Activated T-helper 17 cell treated with anti-CD3 and anti-CD28 coated beads, Interleukin-2, amount 50 U/mL, for 72 hours (primary cell): ENCODE measurements at regions not wholly inside any gene's neighbourhood (a gene's known extent, or its start where the extent isn't known, plus 50 kb on each side); places are given as distances from the start of the nearest gene placed in this dataset.

Experiments used
- ATAC-seq: fragments of 150-1000 bp; cut with Tn5 transposase; replicated peaks from 2 replicates; pipeline ENCODE4 v1.10.0; 2021; ENCODE audit warnings: mild to moderate bottlenecking, moderate library complexity
- H3K27ac Mint-ChIP-seq: one replicate; pipeline ENCODE4 v1.8.0; 2022; ENCODE audit warnings: mixed read lengths
- H3K27me3 Mint-ChIP-seq: one replicate; pipeline ENCODE4 v1.8.0; 2022; ENCODE audit warnings: mixed read lengths
- H3K36me3 Mint-ChIP-seq: one replicate; pipeline ENCODE4 v1.8.0; 2022; ENCODE audit warnings: low read depth, mild to moderate bottlenecking, mixed read lengths
- H3K4me1 Mint-ChIP-seq: one replicate; pipeline ENCODE4 v1.8.0; 2022; ENCODE audit warnings: mixed read lengths
- H3K4me3 Mint-ChIP-seq: one replicate; pipeline ENCODE4 v1.8.0; 2022; ENCODE audit warnings: mild to moderate bottlenecking, mixed read lengths
- H3K9me3 Mint-ChIP-seq: one replicate; pipeline ENCODE4 v1.8.0; 2022; ENCODE audit warnings: mixed read lengths

DNA sequence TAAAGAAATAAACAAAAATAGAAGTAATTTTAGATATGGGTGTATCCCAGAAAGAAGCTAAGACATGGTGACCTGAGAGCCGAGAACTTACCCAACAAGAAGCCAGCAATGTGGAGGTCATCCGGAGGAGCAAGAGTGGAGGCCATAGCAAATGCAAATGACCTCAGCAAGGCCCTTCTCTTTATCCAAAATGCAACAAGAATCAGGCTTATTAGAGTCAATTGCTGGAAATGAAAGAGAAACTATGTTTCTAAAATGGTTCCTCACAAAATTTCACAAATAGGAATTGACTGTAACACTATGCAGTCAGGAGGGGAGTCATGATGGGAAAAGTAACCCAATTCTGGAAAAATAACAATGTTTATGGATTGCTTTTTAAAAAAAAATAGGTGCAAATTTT lies 90.4 kb downstream of the TNFAIP3 start:
- no peaks in the 10 kb centered on the region for H3K36me3 Mint-ChIP-seq
- H3K27me3 Mint-ChIP-seq, result no peaks in the 10 kb centered on the region
- no peak for ATAC-seq
- H3K4me1 Mint-ChIP-seq, result peaks cover 4% of the 10 kb centered on the region
- no peak overlapping the region for H3K4me3 Mint-ChIP-seq
- no peaks in the 10 kb centered on the region for H3K9me3 Mint-ChIP-seq
- no peak overlapping the region for H3K27ac Mint-ChIP-seq

DNA sequence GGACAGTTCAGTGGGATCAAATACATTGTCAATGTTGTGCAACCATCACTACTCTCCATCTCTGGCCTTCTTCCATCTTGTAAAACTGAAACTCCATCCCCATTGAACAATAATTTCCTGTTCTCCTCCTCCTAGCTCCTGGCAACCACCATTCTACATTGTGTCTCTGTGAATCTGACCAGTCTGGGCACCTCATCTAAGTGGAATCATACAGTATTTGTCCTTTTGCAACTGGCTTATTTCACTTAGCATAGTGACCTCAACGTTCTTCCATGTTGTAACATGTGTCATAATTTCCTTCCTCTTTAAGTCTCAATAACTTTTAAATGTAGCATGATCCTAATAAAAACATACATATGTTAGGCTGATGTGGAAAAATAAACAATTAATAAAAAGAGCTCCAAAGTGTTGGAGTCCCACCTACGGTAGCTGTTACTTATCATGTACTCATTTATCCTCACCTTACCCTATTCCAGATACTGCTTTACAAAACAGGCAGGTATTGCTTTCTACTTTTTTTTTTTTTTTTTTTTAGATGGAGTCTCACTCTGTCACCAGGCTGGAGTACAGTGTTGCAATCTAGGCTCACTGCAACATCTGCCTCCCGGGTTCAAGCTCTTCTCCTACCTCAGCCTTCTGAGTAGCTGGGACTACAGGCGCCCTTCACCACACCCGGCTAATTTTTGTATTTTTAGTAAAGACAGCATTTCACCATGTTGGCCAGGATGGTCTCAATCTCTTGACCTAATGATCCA lies 91.9 kb downstream of the TNFAIP3 start:
- H3K27ac Mint-ChIP-seq, result no peak overlapping the region
- no peaks in the 10 kb centered on the region for H3K27me3 Mint-ChIP-seq
- no peaks in the 10 kb centered on the region for H3K36me3 Mint-ChIP-seq
- H3K4me1 Mint-ChIP-seq, result peaks cover 4% of the 10 kb centered on the region
- H3K4me3 Mint-ChIP-seq, result no peak overlapping the region
- no peak for ATAC-seq
- H3K9me3 Mint-ChIP-seq, result no peaks in the 10 kb centered on the region

DNA sequence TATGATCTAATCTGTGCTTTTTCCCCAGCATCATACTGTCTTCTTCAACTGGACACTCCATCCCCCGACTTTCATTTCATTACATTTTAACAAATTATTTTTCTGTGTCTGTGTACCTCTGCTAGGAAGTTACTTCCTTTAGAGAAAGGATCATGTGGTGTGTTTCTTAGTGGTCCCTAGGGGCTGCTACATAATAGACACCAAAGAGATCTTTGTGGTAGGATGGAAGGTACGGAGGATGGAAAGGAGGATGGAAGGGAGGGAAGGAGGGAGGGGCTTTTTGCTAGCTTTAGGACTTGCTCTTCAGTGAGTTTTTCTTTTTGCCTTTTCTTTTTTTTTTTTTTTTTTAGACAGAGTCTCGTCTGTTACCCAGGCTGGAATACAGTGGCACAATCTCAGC lies 95.7 kb downstream of the TNFAIP3 start:
- no peak for ATAC-seq
- Mint-ChIP-seq H3K9me3 (no peaks in the 10 kb centered on the region), H3K4me1 (peaks cover 5% of the 10 kb centered on the region), H3K27me3 (no peaks in the 10 kb centered on the region), H3K36me3 (no peaks in the 10 kb centered on the region), H3K27ac (no peak overlapping the region), H3K4me3 (no peak overlapping the region)

DNA sequence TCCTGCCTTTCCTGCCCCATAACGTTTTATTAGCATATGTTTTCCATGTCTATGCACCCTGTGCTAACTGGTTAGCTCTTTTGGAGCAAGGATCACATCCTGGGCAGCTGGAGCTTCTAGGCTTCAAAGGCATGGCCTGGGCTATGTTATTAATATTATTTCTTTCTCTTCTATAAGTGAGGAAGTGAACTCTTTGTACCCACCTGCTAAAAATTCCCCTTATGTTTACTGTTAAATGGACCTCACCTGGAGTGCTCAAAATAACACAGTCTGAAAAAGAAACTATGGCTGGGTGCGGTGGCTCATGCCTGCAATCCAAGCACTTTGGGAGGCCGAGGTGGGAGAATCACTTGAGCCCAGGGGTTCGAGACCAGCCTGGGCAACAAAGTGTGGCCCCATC lies 97.8 kb downstream of the TNFAIP3 start:
- Mint-ChIP-seq H3K36me3 (no peaks in the 10 kb centered on the region), H3K4me3 (no peak overlapping the region), H3K9me3 (no peaks in the 10 kb centered on the region), H3K27ac (no peak overlapping the region), H3K27me3 (no peaks in the 10 kb centered on the region), H3K4me1 (peaks cover 21% of the 10 kb centered on the region)
- no peak for ATAC-seq

DNA sequence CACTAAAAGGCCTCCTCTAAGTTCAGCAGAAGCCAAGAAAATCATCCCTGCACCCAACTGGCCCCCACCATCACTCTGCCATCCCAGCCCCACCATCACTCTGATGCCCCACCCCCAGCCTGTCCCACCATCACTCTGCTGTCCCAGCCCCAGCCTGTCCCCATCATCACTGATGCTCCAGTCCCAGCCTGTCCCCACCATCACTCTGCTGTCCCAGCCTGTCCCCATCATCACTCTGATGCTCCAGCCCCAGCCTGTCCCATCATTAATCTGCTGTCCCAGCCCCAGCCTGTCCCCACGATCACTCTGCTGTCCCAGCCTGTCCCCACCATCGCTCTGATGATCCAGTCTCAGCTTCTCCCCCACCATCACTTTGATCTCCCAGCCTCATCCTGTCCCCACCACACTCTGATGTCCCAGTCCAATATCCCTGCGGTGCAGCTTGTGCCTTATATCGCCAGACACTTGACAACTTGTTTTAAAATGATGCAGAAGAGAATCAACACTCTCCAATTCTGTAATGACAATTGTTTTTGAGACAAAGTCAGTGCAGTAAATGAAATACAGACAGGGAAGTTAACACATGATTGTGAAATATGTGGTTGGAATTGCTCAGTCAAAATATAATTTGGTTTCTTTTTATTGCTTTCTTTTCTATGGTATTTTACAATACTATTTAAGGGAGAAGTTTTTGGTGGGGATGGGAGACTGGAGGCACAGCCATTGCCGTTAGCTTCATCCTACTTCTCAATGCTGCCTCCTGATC lies 100.8 kb downstream of the TNFAIP3 start:
- H3K27ac Mint-ChIP-seq, result peak overlapping the region; percentile 92
- no peaks in the 10 kb centered on the region for H3K27me3 Mint-ChIP-seq
- H3K9me3 Mint-ChIP-seq, result no peaks in the 10 kb centered on the region
- H3K4me1 Mint-ChIP-seq, result peaks cover 37% of the 10 kb centered on the region
- no peaks in the 10 kb centered on the region for H3K36me3 Mint-ChIP-seq
- ATAC-seq, result no peak
- peak overlapping the region; percentile 79 for H3K4me3 Mint-ChIP-seq

DNA sequence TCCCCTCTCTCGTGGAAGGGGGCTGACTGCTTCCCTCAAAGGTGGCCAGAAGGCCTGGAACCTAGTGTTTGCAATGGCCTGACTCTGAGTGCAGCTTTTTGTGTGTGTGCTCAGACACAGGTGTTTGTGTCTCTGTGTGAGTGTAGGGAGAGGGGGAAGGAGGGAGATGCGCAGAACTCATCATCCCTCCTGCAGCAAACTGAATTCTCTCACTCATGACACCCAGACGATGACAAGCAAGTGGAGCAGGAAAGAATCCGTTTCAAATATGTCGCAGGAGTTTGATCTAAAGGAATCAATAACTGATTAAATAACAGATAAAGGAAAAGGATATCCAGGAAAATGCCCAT lies 101.4 kb downstream of the TNFAIP3 start:
- no peaks in the 10 kb centered on the region for H3K27me3 Mint-ChIP-seq
- H3K27ac Mint-ChIP-seq, result peak overlapping the region; percentile 92
- H3K4me3 Mint-ChIP-seq, result peak overlapping the region; percentile 79
- no peak for ATAC-seq
- H3K36me3 Mint-ChIP-seq, result no peaks in the 10 kb centered on the region
- H3K4me1 Mint-ChIP-seq, result peaks cover 37% of the 10 kb centered on the region
- H3K9me3 Mint-ChIP-seq, result no peaks in the 10 kb centered on the region

DNA sequence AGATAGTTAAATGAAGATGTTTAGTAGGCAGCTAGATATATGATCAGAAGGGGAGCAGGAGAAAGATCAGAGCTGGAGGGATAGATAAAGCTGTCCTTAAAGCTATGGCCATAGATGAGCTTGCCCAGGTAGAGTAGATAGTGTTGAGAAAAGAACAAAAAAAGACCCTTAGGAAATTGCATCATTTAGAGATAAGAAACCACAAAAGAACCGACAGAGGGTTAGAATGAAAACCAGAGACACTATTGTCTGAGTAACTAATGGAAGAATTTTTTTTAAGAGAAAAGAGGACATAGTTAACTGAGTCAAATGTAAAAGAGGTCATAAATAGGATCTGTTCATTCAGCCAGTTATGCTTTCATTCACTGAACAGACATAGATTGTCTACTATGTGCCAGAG lies 101.8 kb downstream of the TNFAIP3 start:
- Mint-ChIP-seq H3K9me3 (no peaks in the 10 kb centered on the region), H3K4me1 (peaks cover 37% of the 10 kb centered on the region), H3K4me3 (peak overlapping the region; percentile 79), H3K27ac (peak overlapping the region; percentile 92), H3K36me3 (no peaks in the 10 kb centered on the region), H3K27me3 (no peaks in the 10 kb centered on the region)
- ATAC-seq, result peak; percentile 67

DNA sequence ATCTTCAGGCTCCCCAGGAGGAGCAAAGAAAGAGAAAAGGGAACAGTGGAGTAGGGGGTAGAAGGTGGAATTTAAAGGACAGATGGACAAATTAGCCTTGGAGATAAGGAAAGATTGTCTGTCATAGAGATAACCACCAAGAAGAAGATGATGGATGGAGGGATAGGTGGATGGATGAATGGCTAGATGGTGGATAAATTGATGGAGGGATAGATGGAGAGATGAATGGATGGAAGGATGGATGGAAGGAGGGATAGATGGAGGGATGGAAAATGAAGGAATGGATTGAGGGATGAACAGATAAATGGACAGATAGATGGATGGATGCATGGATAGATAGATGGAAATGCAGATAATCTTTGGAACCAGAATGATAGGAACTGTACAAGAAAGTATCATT lies 102.8 kb downstream of the TNFAIP3 start:
- Mint-ChIP-seq H3K27ac (peak overlapping the region; percentile 92), H3K27me3 (no peaks in the 10 kb centered on the region), H3K4me1 (peaks cover 43% of the 10 kb centered on the region), H3K4me3 (peak overlapping the region; percentile 79), H3K9me3 (no peaks in the 10 kb centered on the region), H3K36me3 (no peaks in the 10 kb centered on the region)
- no peak for ATAC-seq

DNA sequence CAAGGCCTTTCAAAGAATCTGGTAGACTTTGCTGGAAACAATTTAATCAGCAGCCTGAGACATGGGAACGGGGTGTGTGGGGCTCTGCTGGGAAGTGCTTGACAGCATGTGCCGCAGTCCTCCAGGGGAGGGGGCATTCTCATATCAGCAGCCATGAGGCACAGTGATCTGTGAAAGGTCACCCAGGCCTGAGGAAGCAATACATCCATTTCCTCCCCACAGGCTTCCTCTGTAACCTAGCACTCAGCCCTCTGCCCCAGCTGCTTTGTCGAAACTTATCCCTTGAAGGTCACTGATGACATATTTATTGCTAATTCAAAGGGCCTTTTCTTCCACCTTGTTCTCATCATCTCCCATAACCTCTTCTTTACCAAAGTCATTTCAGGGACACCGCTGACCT lies 103.3 kb downstream of the TNFAIP3 start:
- H3K27ac Mint-ChIP-seq, result peak overlapping the region; percentile 92
- no peaks in the 10 kb centered on the region for H3K36me3 Mint-ChIP-seq
- peak; percentile 78 for ATAC-seq
- no peaks in the 10 kb centered on the region for H3K27me3 Mint-ChIP-seq
- H3K4me3 Mint-ChIP-seq, result peak overlapping the region; percentile 79
- H3K4me1 Mint-ChIP-seq, result peaks cover 45% of the 10 kb centered on the region
- H3K9me3 Mint-ChIP-seq, result no peaks in the 10 kb centered on the region

DNA sequence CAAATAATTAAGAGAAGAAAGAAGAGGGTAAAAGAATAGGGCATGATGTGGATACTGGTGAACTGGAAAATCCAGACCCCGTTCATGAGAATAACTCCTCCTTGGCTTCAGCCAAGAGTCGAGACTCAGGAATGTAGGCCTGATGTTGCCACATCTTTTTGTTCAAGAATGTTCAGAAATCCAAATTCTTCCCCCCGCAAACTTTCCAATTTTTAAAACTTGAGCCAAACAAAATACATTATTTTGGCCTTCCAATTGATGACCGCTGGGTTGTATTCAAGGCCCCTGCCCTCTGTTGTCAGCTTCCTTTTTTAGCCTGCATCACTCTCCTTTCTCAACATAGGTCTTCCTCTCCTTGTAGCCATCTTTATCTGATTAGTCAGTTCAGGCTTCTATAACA lies 106.1 kb downstream of the TNFAIP3 start:
- Mint-ChIP-seq H3K36me3 (no peaks in the 10 kb centered on the region), H3K27me3 (no peaks in the 10 kb centered on the region), H3K4me1 (peaks cover 58% of the 10 kb centered on the region), H3K27ac (no peak overlapping the region), H3K4me3 (peak overlapping the region; percentile 82), H3K9me3 (no peaks in the 10 kb centered on the region)
- no peak for ATAC-seq

DNA sequence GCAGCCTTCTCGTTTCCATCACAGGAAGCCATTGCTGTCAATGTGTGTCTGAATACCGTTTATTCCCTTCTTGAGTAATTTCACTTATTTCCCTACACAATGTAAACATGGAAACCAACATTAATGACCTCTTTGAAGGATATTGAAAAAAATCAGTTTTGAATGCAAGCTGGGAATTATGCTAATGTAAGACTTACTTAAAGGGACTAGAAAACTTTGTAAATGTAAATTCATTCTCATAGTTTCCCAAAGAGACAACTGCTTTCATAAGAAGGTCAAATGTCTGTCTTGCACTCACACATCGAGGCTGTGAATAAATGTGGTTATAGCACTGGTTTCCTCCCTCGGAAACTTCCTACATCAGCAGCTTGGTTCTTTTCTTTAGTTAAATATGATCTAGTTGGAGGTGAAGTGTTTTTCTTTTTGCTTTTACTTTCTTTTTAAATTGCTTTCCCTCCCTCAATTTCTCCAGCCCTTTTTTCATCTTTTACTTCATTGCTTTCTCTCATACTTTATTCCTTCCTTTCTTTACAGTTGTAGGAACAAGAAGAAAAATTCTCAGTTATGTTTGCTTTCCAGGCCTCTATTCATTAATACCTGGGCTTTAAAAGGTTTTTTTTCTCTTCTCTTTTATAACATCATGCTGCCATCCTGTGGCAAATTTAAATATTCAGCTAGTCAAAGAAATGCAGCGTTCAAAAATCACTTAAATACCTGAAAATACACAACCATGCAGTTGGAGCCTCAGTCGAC lies 108.3 kb downstream of the TNFAIP3 start:
- Mint-ChIP-seq H3K9me3 (no peaks in the 10 kb centered on the region), H3K4me1 (peaks cover 43% of the 10 kb centered on the region), H3K4me3 (peak overlapping the region; percentile 82), H3K27me3 (no peaks in the 10 kb centered on the region), H3K36me3 (no peaks in the 10 kb centered on the region), H3K27ac (peak overlapping the region; percentile 82)
- ATAC-seq, result peak; percentile 57

DNA sequence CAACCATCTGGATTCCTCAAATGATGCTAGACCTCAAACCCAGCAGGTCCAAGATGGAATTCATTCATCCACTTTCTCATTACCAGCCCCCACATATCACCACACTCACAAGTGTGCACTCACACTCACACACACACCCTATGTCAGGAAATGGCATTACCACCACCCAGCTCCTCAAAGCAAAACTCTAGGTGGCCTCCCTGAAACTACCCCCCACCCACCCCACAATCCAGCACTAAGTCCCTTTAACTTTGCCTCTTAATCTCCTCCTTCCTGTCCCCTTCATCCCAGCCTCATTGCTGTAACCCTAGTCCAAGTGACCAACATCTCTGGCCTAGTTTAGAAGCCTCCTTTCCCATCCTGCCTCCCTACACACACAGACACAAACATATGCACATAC lies 109.4 kb downstream of the TNFAIP3 start:
- Mint-ChIP-seq H3K4me3 (peak overlapping the region; percentile 82), H3K4me1 (peaks cover 32% of the 10 kb centered on the region), H3K27me3 (no peaks in the 10 kb centered on the region), H3K9me3 (no peaks in the 10 kb centered on the region), H3K27ac (peak overlapping the region; percentile 82), H3K36me3 (no peaks in the 10 kb centered on the region)
- no peak for ATAC-seq

DNA sequence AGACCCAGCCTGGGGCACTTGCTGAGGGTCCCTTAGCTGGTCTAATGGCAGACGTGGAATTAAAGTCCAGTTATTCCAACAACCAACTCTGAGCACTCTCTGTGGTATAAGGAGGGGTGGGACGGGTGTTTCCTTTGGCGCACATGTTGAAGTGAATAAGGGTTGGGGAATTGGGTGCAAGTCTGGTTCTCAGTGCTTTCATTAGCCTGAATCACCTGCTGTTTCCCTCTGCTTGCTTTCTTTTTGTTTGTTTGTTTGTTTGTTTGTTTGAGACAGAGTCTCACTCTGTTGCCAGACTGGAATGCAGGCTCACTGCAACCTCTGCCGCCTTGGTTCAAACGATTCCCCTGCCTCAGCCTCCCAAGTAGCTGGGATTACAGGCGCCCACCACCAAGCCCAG lies 110.1 kb downstream of the TNFAIP3 start:
- no peak for ATAC-seq
- Mint-ChIP-seq H3K4me1 (peaks cover 35% of the 10 kb centered on the region), H3K27me3 (no peaks in the 10 kb centered on the region), H3K4me3 (peak overlapping the region; percentile 82), H3K9me3 (no peaks in the 10 kb centered on the region), H3K36me3 (no peaks in the 10 kb centered on the region), H3K27ac (peak overlapping the region; percentile 82)

DNA sequence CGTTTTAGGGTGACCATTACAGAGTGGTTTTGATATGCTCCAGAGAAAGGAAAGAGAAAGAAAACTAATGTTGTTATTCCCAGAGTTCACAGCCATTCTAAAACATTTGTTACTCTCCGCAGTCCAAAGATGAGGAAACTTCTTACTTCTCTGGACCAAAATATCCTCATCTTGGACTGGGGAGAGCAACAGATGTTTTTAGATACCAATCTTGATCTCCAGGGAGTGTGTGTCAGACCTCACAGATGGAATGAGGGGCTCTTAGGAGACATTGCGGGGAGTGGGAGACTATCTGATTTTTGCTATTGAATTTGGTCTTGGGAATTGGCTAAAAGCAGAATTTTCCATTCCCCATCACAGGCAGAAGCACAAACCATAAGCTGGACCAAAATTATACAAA lies 110.8 kb downstream of the TNFAIP3 start:
- Mint-ChIP-seq H3K4me3 (peak overlapping the region; percentile 7), H3K9me3 (no peaks in the 10 kb centered on the region), H3K4me1 (peaks cover 41% of the 10 kb centered on the region), H3K27me3 (no peaks in the 10 kb centered on the region), H3K36me3 (no peaks in the 10 kb centered on the region), H3K27ac (peak overlapping the region; percentile 60)
- no peak for ATAC-seq
